ENCODE measurements at regions not wholly inside any gene's neighbourhood (a gene's known extent, or its start where the extent isn't known, plus 50 kb on each side); places are given as distances from the start of the nearest gene placed in this dataset.

- Histone ChIP-seq H3K9ac (ENCODE audit: low read length) (no peak overlapping the region), H3K27ac (ENCODE audit: low read depth, low read length) (no peak overlapping the region), H2AFZ (ENCODE audit: low read depth, low read length, poor library complexity, severe bottlenecking) (no peak overlapping the region), H3K36me3 (ENCODE audit: control insufficient read depth in 1 of 2, insufficient read depth in 2 of 2, low read length in 2 of 2) (no peaks in the 10 kb centered on the region), H3K4me2 (ENCODE audit: low read length) (no peak overlapping the region), H3K4me3 (replicated peaks in 1 of 2; ENCODE audit: low read depth in 1 of 2, low read length in 2 of 2) (no peak overlapping the region), H3K9me2 (ENCODE audit: insufficient read depth) (no peaks in the 10 kb centered on the region), H4K20me1 (ENCODE audit: insufficient read depth) (no peaks in the 10 kb centered on the region), H3K79me2 (ENCODE audit: insufficient read depth, low read length) (no peaks in the 10 kb centered on the region), H3K4me1 (ENCODE audit: control insufficient read depth in 1 of 2, insufficient read depth in 2 of 2, low read length in 2 of 2) (no peaks in the 10 kb centered on the region), H3K27me3 (ENCODE audit: insufficient read depth, low read length) (no peaks in the 10 kb centered on the region), H3K9me3 (ENCODE audit: control insufficient read depth in 1 of 2, insufficient read depth in 1 of 2, low read depth in 1 of 2, low read length in 2 of 2) (no peaks in the 10 kb centered on the region; a peak in 2 of 4 replicates)
- ChIA-PET POLR2A (no interaction called here), RAD21 (ENCODE audit: low non-redundant PET in 1 of 2, low total read pairs in 2 of 2, uncharacterized antibody in 2 of 2, unreplicated experiment in 2 of 2) (no interaction called here), CTCF (no interaction called here)
- ATAC-seq, result no peak
- intact Hi-C loops (cut with micrococcal nuclease), result no loop called here
- no peak for TF ChIP-seq EGR1 (IDR thresholded peaks at IDR 0.05; ENCODE audit: low read depth)
- no peak for TF ChIP-seq ZNF274 (IDR thresholded peaks at IDR 0.05; ENCODE audit: low read depth, low read length)
- TF ChIP-seq, protein P1, sequence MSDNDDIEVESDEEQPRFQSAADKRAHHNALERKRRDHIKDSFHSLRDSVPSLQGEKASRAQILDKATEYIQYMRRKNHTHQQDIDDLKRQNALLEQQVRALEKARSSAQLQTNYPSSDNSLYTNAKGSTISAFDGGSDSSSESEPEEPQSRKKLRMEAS (IDR thresholded peaks at IDR 0.05), result no peak
- no peak for TF ChIP-seq ELF1 (IDR thresholded peaks at IDR 0.05; ENCODE audit: borderline replicate concordance, low read depth)
- TF ChIP-seq EZH2 (IDR thresholded peaks at IDR 0.05), result no peak
- TF ChIP-seq EZH2phosphoT487 (IDR thresholded peaks at IDR 0.05; ENCODE audit: borderline replicate concordance), result no peak
- TF ChIP-seq SIN3A (IDR thresholded peaks at IDR 0.05; ENCODE audit: low read depth), result no peak
- TF ChIP-seq YY1 (IDR thresholded peaks at IDR 0.05; ENCODE audit: extremely low read depth, insufficient replicate concordance, low read depth, low read length), result no peak
- no peak for TF ChIP-seq POLR2AphosphoS5 (IDR thresholded peaks at IDR 0.05; ENCODE audit: low read depth, low read length)
- TF ChIP-seq, protein P2, sequence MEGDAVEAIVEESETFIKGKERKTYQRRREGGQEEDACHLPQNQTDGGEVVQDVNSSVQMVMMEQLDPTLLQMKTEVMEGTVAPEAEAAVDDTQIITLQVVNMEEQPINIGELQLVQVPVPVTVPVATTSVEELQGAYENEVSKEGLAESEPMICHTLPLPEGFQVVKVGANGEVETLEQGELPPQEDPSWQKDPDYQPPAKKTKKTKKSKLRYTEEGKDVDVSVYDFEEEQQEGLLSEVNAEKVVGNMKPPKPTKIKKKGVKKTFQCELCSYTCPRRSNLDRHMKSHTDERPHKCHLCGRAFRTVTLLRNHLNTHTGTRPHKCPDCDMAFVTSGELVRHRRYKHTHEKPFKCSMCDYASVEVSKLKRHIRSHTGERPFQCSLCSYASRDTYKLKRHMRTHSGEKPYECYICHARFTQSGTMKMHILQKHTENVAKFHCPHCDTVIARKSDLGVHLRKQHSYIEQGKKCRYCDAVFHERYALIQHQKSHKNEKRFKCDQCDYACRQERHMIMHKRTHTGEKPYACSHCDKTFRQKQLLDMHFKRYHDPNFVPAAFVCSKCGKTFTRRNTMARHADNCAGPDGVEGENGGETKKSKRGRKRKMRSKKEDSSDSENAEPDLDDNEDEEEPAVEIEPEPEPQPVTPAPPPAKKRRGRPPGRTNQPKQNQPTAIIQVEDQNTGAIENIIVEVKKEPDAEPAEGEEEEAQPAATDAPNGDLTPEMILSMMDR (IDR thresholded peaks at IDR 0.05 in 2 of 3, conservative IDR thresholded peaks at IDR 0.05 in 1 of 3; ENCODE audit: borderline replicate concordance in 1 of 3, insufficient read depth in 1 of 3, low read depth in 2 of 3, low read length in 2 of 3), result no peak
- no peak for TF ChIP-seq RAD21 (IDR thresholded peaks at IDR 0.05; ENCODE audit: low read depth)
- TF ChIP-seq POLR2A (IDR thresholded peaks at IDR 0.05; ENCODE audit: borderline replicate concordance, extremely low read depth, insufficient read depth, insufficient read length), result no peak
- TF ChIP-seq, protein P3, sequence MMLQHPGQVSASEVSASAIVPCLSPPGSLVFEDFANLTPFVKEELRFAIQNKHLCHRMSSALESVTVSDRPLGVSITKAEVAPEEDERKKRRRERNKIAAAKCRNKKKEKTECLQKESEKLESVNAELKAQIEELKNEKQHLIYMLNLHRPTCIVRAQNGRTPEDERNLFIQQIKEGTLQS (IDR thresholded peaks at IDR 0.05), result no peak
- TF ChIP-seq SP1 (IDR thresholded peaks at IDR 0.05; ENCODE audit: low read depth), result no peak
- TF ChIP-seq FOSL1 (IDR thresholded peaks at IDR 0.05; ENCODE audit: low read depth), result no peak
- no peak for TF ChIP-seq REST (IDR thresholded peaks at IDR 0.05; ENCODE audit: low read depth)
- TF ChIP-seq ZFX (IDR thresholded peaks at IDR 0.05), result no peak
- TF ChIP-seq CBX3 (IDR thresholded peaks at IDR 0.05; ENCODE audit: low read depth), result no peak
- TF ChIP-seq CEBPB (IDR thresholded peaks at IDR 0.05; ENCODE audit: low read depth), result no peak
- BruUV-seq (replicated peaks), result no TSS peak
- no peak for DNase-seq (ENCODE audit: low read depth, low spot score)
Measured at GRCh38 chr11:29826878-29827277, 190.0 kb downstream of the KCNA4 start.
